HG02623 (cell line): ENCODE measurements at regions not wholly inside any gene's neighbourhood (a gene's known extent, or its start where the extent isn't known, plus 50 kb on each side); places are given as distances from the start of the nearest gene placed in this dataset.

Experiments used
- ATAC-seq: cut with Tn5 transposase; IDR thresholded peaks from one replicate; pipeline ENCODE4 v1.9.1; 2021; ENCODE audit warnings: moderate library complexity; ENCODE audit not compliant: unreplicated experiment

DNA sequence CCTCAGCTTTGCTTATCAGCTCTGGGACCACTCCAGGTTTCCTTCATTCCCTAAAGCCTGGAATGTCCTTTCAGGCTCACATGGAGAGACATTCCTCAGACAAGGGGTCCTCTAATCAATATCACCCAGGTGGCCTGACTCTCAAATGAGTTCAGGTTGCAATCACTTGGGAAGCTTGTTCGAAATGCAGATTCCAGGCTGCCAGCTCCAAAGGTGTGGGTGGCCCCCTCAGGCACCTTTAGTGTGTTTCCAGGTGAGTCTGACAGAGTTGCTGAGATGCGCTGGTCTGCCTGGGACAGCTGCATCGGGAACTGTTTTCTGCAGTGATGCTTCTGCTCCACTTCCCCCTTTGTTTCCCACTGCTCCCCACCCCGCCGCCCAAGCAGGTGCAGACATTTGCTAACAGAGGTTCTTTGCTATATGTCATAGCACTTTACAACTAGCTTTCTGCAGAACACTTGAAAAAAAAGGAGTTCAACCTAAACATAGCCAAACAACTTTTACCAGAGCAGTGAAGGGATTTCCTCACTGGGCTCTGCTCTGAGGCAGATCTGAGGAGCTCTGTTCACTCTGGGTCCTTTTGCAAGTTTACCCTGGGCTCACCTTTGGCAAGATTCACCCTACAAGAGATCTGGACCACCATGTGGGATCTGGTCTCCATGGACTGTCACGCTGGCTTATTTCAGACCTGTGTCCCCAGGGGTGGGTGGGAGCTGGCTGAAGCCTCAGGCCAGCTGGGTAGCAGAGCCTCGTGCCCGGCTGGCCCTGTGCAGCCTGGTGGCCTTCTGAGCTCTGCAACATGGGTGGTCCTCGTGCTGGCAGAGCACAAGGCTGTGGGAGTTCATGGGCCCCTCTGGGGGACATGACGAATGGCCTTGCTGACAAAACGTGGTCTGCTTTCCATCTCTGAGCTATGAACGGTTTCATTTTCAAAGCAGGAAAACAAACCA is 539.6 kb downstream of the CCDC171 start:
- no peak for ATAC-seq

DNA sequence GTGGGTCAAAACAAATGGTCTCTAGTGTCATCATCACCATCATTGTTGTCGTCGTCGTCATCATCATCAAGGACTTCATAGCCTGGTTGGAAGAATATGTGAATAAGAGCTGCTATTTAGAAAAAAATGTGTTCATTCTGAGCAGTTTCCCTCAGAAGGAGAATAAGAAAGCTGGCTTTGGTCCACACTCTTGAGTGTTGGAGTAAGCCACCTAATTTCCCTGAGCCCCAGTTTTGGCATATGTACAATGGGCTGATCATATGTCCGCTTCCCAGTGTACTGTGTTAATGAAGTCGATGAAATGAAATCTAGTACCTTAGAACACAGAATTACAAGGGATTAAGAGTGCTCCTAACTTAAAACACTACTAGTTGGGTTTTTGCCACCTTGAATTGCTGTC is 545.5 kb downstream of the CCDC171 start:
- no peak for ATAC-seq

DNA sequence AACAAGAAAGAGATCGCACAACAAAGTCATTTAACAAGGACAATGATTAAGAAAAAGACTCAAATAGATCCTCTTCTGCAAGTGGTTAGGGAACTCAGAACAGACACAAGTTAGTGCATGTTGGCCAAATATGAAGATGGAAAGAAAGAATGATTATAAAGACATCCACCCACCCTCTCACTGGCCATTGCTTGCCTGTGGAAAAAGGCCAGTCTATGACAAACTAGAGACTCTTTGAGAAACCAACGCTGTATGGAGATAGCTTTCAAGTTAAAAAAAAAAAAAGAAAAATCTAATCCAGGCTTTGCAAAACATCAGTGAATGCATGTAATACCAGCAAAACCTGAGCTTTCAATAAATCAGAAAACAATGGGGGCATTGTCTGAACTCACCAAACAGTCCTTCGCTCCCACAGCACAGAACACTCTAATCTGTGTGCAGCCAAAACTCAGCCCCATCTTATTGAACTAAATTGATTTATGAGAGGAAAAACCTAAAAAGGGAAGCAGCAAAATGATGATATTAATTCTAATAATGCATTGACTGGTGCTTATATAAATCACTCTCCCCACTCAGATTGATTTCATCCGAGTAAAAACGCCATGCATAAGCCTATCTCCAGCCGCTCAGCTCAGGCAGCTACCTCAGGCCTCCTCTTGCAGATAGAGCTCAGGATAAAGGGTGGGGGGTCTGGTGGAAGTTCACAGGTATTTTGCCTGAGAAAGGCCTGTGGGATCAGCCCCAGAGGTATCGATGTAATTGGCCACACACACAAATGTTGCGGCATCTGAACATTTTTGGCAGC is 547.1 kb downstream of the CCDC171 start:
- no peak for ATAC-seq

DNA sequence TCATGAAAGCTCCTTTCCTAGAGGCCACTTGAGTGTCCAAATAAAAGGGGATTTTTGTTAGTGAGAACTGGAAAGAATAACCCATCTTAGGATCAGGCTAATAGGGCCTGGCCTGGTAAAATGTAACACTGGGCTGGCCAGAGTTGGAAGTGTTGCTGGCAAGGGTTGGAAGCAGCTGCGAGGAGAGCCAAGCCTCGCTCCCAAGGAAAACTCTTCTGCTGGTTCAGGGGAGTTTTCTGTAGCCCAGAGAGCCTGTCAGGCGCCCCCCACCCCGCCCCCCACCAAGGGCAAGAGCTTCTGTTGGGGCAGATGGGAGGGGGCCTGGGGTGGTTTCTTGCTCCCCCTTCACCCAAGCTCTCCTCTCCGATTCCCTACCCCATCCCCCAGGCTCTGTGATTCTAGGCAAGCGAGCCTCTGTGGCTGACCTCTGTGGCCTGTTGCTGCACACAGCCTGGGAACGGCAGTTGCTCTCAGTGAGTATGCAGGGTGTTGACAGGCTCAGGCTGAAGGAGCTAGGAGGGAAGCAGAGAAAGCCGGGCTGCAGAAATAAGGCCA is 547.8 kb downstream of the CCDC171 start:
- no peak for ATAC-seq

DNA sequence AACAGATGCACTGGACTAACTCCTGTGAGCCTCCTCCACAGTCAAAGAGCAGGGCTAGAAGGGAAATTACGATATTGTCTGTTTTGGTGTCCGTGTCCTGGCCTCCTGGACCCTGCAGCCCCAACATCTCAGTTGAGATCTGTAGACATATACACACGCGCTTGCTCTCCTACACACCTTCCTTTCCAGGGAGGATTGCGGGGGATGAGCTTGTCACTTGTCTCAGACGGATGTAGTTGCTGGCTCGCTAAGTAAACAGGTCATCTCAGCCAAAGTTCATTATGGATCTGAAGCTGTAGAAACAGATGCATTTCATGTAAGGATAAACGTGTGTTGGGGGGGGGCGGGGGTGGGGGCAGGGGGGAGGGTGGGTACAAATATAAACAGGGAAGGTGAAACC is 549.3 kb downstream of the CCDC171 start:
- no peak for ATAC-seq

DNA sequence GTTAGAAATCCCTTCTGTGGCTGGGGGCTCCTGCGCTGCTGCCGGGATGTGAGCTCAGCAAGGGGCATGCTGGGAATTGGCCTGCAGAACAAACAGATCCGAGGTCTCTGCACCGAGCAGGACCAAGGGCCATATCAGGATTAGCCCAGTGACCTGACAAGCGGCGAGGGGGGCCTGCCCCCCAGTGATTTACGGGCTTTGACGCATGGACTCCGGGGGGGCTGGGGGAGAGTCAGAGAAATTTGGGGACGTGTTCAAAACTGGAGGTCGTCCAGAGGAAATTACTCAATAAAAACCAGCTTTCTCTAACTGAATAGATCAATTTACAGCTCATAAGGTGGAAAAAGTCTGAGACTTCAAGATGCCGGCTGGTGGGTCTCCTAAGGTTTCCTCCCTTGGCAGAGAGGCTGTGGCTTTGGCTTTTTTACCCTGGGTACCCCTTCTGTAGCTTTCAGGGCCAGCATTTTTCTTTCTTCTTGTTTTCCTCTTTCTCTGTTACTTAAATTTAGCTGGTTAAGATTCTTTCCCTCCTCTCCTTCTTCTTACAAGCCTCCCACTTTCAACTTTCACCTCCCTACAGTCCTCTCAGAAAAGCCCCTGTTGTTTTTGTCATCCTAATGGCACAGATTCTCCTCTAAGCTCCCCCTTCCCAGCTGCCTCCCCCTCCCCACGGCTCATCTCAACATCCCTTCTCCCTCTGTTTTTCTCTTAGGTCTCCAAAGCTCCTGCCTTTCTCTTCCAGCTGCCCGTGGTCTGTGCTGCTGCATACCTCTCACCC is 551.0 kb downstream of the CCDC171 start:
- no peak for ATAC-seq

DNA sequence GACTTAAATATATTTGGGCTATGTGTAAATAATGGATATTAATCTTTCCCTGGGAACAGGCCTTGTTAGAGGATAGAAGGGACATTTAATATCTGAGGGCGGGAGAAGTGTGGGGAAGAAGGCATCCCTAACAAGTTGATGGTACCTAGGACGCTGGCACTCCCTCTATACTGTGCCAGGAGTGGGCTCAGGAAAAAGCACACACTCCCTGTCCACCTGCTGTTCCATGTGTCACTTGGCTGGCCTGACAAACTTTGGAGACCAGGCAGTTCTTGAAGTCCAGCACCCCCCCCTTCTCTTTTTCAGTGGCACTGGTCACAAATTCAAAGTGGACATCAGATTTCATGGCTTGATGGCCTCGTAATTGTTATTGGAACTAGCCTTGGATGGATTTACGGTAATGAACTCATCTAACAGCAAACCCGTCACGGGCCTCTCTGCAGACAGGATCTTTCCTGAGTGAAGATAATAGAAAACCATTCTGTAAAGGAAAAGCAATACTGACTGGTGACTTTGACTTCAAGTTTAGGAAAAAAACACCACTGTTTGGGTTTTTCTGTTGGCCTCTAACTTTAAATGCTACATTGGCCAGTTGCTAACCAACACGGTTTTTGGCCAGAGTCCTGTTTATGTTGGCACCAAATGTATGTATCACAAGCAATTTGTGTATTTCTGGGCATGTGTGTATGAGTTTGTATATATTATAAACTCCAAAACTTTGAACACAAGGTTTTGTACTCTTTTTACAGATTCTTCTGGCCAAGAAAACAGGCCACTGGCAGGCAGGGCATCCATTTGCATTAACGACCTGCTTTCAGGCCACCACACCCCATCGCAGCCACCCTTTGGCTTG is 552.6 kb downstream of the CCDC171 start:
- no peak for ATAC-seq

DNA sequence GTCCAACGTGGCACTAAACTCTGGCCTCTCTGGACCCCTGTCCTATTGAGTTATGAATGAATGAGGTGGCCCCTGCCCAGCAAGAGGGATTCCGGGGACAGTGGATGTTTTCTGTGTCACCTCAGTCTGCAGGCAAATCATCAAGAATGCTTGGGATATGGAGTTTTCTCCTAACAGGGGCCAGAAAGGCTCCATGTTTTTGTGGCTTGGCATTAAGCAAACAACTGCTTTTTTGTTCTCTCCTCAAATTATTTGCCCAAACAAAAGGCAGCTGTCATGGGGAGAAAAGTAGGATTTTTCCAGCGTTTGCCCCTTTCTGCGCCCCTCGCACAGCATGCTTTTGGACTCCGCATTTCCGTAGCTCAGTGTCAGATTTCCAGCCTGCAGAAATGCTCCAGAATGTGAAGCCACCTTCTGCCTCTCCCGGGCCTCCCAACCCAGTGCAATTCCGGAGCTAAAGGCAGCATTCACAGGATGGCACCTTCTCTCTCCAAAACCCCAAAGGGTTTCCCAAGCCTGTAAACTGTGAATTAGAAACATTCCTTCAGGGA is 553.3 kb downstream of the CCDC171 start:
- ATAC-seq = no peak

DNA sequence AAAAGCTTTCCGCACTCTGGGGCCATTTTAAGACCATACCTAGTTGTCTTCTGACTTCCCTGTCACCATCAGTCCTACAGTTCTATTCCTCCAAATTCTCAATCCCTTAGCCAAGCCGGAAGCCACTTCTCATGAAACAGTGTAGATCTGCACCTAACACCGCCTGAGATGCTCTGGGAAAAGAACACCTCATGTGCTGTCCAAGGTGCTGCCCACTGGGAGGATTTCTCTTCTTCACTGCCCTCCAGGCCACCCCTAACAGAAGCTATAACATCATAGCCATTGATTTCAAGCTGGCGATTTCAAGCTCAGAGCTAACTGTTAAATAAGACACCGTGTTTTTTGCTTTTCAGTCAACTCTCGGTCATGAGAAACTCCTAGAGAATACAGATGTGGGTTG is 559.3 kb downstream of the CCDC171 start:
- ATAC-seq = no peak

DNA sequence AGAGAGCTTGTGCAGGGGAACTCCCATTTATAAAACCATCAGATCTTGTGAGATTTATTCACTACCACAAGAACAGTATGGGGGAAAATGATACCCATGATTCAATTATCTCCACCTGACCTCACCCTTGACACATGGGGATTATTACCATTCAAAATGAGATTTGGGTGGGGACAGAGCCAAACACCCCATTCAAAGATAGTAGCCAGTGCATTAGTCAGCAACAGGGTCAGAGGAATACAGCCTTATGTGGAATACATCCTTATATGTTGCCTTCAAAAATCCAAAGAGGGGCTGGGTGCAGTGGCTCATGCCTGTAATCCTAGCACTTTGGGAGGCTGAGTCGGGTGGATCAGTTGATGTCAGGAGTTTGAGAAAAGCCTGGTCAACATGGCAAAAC is 563.2 kb downstream of the CCDC171 start:
- ATAC-seq = no peak

DNA sequence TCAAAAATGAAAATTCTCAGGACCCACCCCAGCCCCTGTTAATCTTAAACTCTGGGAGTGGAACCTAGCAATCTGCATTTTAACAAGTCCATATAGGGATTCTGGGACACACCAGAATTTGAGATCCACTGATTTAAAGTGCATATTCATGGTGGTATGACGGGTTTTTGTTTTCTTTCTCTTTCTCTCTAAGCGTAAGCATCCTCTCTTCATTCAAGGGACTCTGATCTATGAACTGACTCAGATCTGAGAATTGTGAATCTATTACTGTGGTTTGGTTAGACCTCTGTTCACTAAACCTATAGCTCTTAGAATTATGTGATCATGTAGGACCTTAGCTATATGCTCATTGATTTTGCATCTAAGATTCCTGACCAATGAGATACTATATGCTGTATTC is 565.2 kb downstream of the CCDC171 start:
- ATAC-seq = no peak

DNA sequence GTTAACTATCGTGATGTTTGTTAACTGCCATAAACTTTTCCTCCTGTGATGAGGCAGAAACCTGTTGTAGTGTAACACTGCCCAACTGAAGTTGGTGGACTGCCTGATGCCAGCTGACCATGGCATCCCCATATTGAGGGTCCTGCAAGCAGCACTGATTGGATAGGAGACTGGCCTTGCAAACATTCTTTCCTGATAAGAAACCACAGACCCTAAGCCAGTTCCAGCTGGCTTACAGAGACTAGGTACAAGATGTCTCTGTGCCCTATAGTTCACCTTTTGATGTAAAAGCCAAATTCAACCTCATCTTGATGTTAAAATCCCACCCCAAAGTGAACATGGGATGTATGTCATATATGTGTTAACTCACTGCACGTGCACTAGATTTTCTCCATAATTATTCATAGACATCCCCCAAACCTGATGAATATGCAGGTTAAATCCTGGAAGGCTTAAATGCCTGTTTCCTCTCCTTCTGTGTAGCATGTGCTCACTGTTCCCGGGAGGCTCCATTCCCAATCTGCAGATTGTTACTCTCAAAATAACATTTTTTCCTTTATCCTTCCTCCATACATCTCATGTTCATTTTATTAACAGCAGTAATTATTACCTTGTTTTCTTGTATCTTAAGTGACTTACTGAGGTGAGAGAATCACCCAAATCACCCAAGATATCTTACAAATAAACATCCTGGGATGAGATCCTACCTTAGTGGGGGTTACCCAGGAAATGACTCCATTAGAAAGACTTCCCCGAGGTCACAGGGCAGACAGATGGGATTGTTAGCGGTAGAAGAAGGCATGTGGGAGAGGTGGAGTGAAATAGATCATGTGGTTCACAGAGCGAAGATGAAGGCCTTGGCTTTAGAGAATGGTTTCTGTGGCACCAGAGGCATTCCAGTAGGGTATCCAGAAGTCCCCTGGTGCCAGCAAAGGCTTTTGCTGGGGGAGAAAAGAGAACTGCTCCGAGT is 566.7 kb downstream of the CCDC171 start:
- no peak for ATAC-seq

DNA sequence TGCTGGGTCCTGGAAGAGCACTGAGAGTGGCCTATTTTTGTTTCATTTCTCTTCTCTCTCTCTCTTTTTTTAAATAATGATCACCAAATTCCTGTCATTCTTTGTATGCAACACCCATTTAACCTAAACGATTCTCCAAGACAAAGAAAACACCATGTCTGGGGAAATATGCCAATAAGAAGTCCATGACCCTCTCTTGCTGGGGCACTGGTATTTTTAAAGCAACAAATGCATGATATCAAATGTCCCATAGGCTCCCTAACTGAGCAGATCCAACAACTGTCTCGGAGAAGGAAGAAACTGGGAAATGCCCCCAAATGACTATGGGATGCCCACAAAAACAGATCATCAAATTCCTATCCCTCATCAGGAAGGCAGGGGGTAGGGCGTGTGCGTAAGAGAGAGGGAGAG is 567.4 kb downstream of the CCDC171 start:
- no peak for ATAC-seq

DNA sequence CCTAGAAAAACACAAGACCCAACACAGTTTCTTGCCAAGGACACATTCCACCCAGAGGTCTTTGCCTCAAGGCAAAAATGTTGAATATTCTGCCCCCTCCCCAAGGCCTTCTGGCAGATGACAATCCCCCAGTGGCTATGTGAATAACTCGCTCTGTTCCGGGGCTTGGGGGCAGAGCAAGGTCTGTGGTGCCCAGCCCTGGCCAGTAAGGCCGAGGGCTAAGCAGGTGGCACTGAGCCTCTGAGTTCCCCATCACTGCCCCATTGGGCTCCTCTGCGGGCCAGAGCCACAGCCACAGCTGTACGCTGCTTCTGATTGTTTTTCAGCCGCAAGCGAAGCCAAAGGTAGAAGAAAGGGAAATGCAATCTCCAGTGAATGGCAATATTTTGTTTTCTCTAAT is 567.9 kb downstream of the CCDC171 start:
- no peak for ATAC-seq

DNA sequence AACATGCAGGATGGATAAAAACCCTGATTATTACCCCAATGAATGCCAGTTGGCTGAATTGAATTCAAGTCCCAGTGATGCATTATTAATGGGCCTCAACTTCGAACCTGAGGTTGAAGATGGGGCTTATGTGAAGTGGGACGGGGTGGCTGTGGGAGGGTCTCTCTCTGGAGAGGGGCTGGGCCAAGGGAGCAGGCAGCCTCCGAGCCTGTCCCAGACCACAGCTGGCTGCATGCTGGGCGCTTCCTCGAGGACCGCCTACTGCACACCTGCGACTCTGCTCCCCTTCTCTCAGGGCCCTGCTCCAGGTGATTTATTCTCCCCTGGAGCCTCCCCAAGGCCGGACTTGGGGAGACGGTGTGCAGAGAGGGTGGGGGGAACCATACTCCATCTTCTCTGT is 568.3 kb downstream of the CCDC171 start:
- ATAC-seq = no peak

DNA sequence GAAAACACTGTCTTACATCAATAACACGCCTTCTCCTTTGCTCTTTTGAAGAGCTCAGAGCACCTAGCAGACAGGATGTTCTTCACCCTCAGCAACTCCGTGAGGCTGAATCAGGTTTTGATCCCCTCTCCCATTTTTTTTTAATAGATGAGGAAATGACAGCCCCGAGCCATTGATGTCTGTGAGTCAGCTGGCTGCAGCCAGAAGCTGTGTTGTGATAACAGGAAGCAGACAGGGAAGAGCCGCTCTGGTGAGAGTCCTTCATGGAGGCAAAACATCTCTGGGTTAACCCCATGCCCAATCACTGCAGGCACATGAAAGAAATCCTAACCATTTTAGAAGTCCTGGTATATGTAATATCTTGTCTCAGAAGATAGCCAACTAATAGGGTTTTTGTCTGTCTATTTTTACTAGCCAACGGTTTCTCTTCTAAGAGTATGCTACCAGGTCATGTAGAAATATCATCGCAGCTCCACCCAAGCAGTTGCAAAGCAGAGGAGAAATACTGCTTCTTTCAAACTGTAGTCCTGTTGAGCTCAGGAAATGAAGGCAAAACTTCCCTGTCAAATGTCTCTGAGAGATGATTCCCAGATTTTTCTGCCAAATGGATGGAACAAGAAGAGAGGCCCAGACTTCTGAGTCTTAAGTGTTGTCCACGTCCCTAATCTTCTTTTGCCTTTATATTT is 568.9 kb downstream of the CCDC171 start:
- no peak for ATAC-seq

DNA sequence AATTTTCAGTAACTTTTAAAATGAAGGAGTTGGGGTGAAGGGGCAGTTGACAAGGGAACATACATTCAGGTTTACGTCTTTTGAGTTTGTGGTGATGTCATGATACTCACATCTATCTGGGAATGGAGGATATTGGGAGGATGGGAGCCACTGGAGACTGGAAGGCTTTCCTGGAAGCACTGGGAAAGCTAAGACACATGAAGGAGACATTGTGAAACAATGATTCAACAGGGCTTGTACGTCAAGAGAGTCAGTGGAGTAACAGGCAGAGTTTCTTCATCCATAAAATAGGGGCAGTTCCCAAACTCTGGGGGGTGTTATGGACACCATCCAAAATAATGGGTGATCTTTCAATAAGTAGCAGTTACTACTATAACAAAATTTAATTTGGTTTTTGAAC is 572.8 kb downstream of the CCDC171 start:
- ATAC-seq = no peak

DNA sequence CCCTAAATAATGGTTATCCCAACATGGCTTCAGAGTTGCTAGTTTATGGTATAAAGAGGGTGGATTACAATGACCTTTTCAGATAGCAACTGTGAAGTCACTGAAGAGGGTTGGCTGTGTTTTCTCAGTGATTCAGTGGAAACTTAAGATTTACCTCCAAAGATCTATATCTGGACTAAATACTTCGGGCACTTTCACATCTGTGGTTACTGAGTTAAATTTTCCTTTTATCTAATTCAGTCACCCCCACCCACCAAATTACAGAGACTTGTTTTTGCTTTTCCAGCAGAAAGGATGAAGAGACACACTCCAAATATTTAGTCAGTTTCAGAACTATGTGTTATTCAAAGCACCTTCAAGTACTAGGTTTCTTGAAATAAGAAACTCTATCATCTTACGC is 573.2 kb downstream of the CCDC171 start:
- ATAC-seq = no peak
